Astrocyte (in vitro differentiated cells and primary cell): ENCODE measurements at regions not wholly inside any gene's neighbourhood (a gene's known extent, or its start where the extent isn't known, plus 50 kb on each side); places are given as distances from the start of the nearest gene placed in this dataset.

Source experiments
- CTCF ChIP-seq: IDR thresholded peaks from 2 replicates; pipeline ENCODE4 v1.5.1; 2011; ENCODE audit warnings: low read depth, mild to moderate bottlenecking, inconsistent platforms, low read length, moderate library complexity; ENCODE audit not compliant: insufficient read depth
- EZH2 ChIP-seq: IDR thresholded peaks from 2 replicates; pipeline ENCODE4 v1.6.1; 2012; ENCODE audit warnings: mild to moderate bottlenecking, low read length, inconsistent platforms; ENCODE audit not compliant: insufficient read depth

- TF ChIP-seq CTCF (no peak), EZH2 (no peak)
Measured at GRCh38 chr16:81151648-81152310, 55.6 kb upstream of the GCSH start.
